GM23338 (cell line): ENCODE measurements at regions not wholly inside any gene's neighbourhood (a gene's known extent, or its start where the extent isn't known, plus 50 kb on each side); places are given as distances from the start of the nearest gene placed in this dataset.
A peak's percentile ranks its signal among the peaks of the same experiment; 100 is the strongest.

Experiments used
- ATAC-seq: fragments of 200-7000 bp; cut with Tn5 transposase; 3 replicates; pipeline ENCODE4 v1.9.1; 2020
- DNase-seq: peaks from one replicate; pipeline ENCODE4 v3.0.0-alpha.2; 2015; ENCODE audit warnings: low spot score
- H2AFZ ChIP-seq: fragments of 200-600 bp; sonication (generic); 2 replicates; pipeline ENCODE4 v1.8.0; 2016; ENCODE audit warnings: antibody characterized with exemption, mild to moderate bottlenecking, moderate library complexity
- H3F3A ChIP-seq: fragments of 200-600 bp; sonication (generic); replicated peaks from 2 replicates; pipeline ENCODE4 v1.8.0; 2017; ENCODE audit warnings: antibody characterized with exemption, mixed run types, low read depth
- H3K27ac ChIP-seq: fragments of 200-600 bp; sonication (generic); 2 replicates; pipeline ENCODE4 v1.6.1; 2016; ENCODE audit warnings: low read depth
- H3K27me3 ChIP-seq: fragments of 200-600 bp; sonication (generic); 2 replicates; pipeline ENCODE4 v1.8.0; 2016; ENCODE audit warnings: mild to moderate bottlenecking, mixed run types, moderate library complexity; ENCODE audit not compliant: insufficient read depth
- H3K36me3 ChIP-seq: fragments of 200-600 bp; sonication (generic); 2 replicates; pipeline ENCODE4 v1.8.0; 2016; ENCODE audit warnings: mild to moderate bottlenecking; ENCODE audit not compliant: insufficient read depth
- H3K4me1 ChIP-seq: fragments of 200-600 bp; sonication (generic); 2 replicates; pipeline ENCODE4 v1.8.0; 2016; ENCODE audit warnings: mild to moderate bottlenecking, moderate library complexity; ENCODE audit not compliant: insufficient read depth
- H3K4me2 ChIP-seq: fragments of 200-600 bp; sonication (generic); 2 replicates; pipeline ENCODE4 v1.7.1; 2017; ENCODE audit warnings: mixed run types
- H3K4me3 ChIP-seq: fragments of 200-600 bp; sonication (generic); 2 replicates; pipeline ENCODE4 v1.6.1; 2016; ENCODE audit warnings: mixed run types
- H3K79me2 ChIP-seq: fragments of 200-600 bp; sonication (generic); replicated peaks from 2 replicates; pipeline ENCODE4 v1.8.0; 2017; ENCODE audit warnings: mild to moderate bottlenecking; ENCODE audit not compliant: insufficient read depth
- H3K9me2 ChIP-seq: fragments of 200-600 bp; sonication (generic); 2 replicates; pipeline ENCODE4 v1.8.0; 2017; ENCODE audit not compliant: insufficient read depth
- H4K20me1 ChIP-seq: fragments of 200-600 bp; sonication (generic); replicated peaks from 2 replicates; pipeline ENCODE4 v1.8.0; 2017; ENCODE audit warnings: mild to moderate bottlenecking; ENCODE audit not compliant: insufficient read depth
- H3K27ac Mint-ChIP-seq: 2 replicates; pipeline ENCODE4 v1.8.0; 2020; ENCODE audit warnings: inconsistent platforms, mild to moderate bottlenecking, moderate library complexity, mixed read lengths
- H3K27me3 Mint-ChIP-seq: 3 replicates; pipeline ENCODE4 v1.8.0; 2022; ENCODE audit warnings: low read depth, mild to moderate bottlenecking, moderate library complexity, mixed read lengths, inconsistent platforms; ENCODE audit not compliant: insufficient read depth, poor library complexity
- H3K36me3 Mint-ChIP-seq: 3 replicates; pipeline ENCODE4 v1.8.0; 2021; ENCODE audit warnings: low read depth, mild to moderate bottlenecking, inconsistent platforms, moderate library complexity, mixed read lengths
- H3K4me1 Mint-ChIP-seq: 3 replicates; pipeline ENCODE4 v1.8.0; 2020; ENCODE audit warnings: mild to moderate bottlenecking, inconsistent platforms, mixed read lengths
- H3K4me3 Mint-ChIP-seq: 3 replicates; pipeline ENCODE4 v1.8.0; 2021; ENCODE audit warnings: moderate library complexity, mild to moderate bottlenecking, inconsistent platforms, mixed read lengths
- H3K9me3 Mint-ChIP-seq: 3 replicates; pipeline ENCODE4 v1.8.0; 2020; ENCODE audit warnings: moderate library complexity, mild to moderate bottlenecking, inconsistent platforms, mixed read lengths
- EZH2 ChIP-seq: fragments of 200-600 bp; sonication (generic); IDR thresholded peaks from one replicate; pipeline ENCODE4 v1.8.0; 2017; ENCODE audit warnings: antibody characterized with exemption, mild to moderate bottlenecking, low read depth; ENCODE audit not compliant: unreplicated experiment
- JUNB ChIP-seq: IDR thresholded peaks from one replicate; pipeline ENCODE4 v1.6.1; 2016; ENCODE audit warnings: antibody characterized with exemption; ENCODE audit not compliant: unreplicated experiment
- REST ChIP-seq: IDR thresholded peaks from one replicate; pipeline ENCODE4 v1.6.1; 2018; ENCODE audit warnings: antibody characterized with exemption; ENCODE audit not compliant: unreplicated experiment
- TF ChIP-seq, protein P1 (sequence below): fragments of 250-450 bp; sonication (Bioruptor Pico); IDR thresholded peaks from 2 replicates; pipeline ENCODE4 v1.5.0; 2020; ENCODE audit warnings: mild to moderate bottlenecking, moderate library complexity
- TF ChIP-seq, protein P2 (sequence below), 2 experiments: fragments of 200-600 bp in 1 of 2; sonication (generic) in 1 of 2; conservative IDR thresholded peaks; 2 replicates each; pipeline versions ENCODE4 v1.5.1 to v1.6.1; 2016 to 2017; ENCODE audit warnings: antibody characterized with exemption in 2 of 2, low read depth in 2 of 2, mild to moderate bottlenecking in 2 of 2, moderate library complexity in 1 of 2

DNA sequence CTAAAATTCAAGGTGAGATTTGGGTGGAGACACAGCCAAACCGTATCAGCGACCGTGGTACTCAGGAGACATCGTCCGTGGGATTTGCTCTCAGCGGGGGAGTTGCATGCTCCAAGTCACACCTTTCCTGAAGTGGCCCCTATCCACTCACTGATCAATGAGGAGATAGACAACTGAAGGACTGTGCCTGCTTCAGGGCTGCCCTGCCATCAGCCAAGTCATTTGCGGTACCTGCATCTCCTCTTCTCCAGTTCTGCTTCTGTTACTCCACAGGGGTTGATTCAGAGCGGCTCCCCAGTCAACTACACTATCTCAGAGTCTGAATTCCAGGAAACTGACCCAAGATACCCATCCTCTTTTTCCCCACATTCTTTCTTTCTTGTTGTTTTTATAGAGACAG, 184.1 kb downstream of the MREG start (continued):
- TF ChIP-seq, protein P1, sequence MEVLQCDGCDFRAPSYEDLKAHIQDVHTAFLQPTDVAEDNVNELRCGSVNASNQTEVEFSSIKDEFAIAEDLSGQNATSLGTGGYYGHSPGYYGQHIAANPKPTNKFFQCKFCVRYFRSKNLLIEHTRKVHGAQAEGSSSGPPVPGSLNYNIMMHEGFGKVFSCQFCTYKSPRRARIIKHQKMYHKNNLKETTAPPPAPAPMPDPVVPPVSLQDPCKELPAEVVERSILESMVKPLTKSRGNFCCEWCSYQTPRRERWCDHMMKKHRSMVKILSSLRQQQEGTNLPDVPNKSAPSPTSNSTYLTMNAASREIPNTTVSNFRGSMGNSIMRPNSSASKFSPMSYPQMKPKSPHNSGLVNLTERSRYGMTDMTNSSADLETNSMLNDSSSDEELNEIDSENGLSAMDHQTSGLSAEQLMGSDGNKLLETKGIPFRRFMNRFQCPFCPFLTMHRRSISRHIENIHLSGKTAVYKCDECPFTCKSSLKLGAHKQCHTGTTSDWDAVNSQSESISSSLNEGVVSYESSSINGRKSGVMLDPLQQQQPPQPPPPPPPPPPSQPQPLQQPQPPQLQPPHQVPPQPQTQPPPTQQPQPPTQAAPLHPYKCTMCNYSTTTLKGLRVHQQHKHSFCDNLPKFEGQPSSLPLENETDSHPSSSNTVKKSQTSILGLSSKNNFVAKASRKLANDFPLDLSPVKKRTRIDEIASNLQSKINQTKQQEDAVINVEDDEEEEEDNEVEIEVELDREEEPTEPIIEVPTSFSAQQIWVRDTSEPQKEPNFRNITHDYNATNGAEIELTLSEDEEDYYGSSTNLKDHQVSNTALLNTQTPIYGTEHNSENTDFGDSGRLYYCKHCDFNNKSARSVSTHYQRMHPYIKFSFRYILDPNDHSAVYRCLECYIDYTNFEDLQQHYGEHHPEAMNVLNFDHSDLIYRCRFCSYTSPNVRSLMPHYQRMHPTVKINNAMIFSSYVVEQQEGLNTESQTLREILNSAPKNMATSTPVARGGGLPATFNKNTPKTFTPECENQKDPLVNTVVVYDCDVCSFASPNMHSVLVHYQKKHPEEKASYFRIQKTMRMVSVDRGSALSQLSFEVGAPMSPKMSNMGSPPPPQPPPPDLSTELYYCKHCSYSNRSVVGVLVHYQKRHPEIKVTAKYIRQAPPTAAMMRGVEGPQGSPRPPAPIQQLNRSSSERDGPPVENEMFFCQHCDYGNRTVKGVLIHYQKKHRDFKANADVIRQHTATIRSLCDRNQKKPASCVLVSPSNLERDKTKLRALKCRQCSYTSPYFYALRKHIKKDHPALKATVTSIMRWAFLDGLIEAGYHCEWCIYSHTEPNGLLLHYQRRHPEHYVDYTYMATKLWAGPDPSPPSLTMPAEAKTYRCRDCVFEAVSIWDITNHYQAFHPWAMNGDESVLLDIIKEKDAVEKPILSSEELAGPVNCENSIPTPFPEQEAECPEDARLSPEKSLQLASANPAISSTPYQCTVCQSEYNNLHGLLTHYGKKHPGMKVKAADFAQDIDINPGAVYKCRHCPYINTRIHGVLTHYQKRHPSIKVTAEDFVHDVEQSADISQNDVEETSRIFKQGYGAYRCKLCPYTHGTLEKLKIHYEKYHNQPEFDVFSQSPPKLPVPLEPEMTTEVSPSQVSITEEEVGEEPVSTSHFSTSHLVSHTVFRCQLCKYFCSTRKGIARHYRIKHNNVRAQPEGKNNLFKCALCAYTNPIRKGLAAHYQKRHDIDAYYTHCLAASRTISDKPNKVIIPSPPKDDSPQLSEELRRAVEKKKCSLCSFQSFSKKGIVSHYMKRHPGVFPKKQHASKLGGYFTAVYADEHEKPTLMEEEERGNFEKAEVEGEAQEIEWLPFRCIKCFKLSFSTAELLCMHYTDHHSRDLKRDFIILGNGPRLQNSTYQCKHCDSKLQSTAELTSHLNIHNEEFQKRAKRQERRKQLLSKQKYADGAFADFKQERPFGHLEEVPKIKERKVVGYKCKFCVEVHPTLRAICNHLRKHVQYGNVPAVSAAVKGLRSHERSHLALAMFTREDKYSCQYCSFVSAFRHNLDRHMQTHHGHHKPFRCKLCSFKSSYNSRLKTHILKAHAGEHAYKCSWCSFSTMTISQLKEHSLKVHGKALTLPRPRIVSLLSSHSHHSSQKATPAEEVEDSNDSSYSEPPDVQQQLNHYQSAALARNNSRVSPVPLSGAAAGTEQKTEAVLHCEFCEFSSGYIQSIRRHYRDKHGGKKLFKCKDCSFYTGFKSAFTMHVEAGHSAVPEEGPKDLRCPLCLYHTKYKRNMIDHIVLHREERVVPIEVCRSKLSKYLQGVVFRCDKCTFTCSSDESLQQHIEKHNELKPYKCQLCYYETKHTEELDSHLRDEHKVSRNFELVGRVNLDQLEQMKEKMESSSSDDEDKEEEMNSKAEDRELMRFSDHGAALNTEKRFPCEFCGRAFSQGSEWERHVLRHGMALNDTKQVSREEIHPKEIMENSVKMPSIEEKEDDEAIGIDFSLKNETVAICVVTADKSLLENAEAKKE, result no peak
- TF ChIP-seq, protein P2, sequence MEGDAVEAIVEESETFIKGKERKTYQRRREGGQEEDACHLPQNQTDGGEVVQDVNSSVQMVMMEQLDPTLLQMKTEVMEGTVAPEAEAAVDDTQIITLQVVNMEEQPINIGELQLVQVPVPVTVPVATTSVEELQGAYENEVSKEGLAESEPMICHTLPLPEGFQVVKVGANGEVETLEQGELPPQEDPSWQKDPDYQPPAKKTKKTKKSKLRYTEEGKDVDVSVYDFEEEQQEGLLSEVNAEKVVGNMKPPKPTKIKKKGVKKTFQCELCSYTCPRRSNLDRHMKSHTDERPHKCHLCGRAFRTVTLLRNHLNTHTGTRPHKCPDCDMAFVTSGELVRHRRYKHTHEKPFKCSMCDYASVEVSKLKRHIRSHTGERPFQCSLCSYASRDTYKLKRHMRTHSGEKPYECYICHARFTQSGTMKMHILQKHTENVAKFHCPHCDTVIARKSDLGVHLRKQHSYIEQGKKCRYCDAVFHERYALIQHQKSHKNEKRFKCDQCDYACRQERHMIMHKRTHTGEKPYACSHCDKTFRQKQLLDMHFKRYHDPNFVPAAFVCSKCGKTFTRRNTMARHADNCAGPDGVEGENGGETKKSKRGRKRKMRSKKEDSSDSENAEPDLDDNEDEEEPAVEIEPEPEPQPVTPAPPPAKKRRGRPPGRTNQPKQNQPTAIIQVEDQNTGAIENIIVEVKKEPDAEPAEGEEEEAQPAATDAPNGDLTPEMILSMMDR (conservative IDR thresholded peaks at IDR 0.05; ENCODE audit: low read depth in 2 of 2), result no peak
- TF ChIP-seq JUNB, result no peak

DNA sequence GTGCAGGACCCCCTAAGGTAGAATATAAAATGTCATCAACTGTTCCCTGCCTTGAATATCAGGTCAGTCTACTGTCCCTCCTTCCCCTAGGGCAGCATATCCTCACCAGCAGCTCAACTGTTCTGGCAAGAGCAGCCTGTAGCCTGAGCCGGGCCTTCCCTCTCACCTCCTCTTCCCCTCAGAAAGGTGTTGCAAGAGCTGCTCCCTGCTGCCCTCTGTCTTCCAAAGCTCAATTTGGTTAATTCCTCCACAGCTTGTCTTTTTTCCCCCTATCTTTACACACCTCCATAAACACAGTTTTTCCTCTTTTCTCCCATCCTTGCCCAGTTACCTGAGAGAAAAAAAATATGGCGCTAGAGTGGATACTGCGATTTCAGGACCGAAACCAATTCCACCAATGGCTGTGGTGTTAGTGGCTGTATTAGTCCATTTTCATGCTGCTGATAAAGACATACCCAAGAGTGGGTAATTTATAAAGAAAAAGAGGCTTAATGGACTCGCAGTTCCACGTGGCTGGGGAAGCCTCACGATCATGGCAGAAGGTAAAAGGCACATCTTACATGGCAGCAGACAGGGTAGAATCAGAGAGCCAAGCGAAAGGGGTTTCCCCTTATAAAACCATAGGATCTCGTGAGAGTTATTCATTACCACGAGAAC, 184.7 kb downstream of the MREG start:
- no peak for TF ChIP-seq REST
- TF ChIP-seq, protein P2 (conservative IDR thresholded peaks at IDR 0.05; ENCODE audit: low read depth in 2 of 2), result peak; percentile 83 to 87
- no peak for TF ChIP-seq EZH2
- no peaks in the 10 kb centered on the region for H3K27me3 ChIP-seq
- Mint-ChIP-seq H3K27ac (0 out of 2 replicates have a peak overlapping the region, but pooled peaks have one; percentile 11), H3K27me3 (no peaks in the 10 kb centered on the region), H3K4me3 (no peak overlapping the region), H3K36me3 (no peaks in the 10 kb centered on the region), H3K9me3 (peaks cover 3% of the 10 kb centered on the region; the same call in 1 of the 3 replicates), H3K4me1 (peaks cover 17% of the 10 kb centered on the region; the same call in 2 of the 3 replicates)
- DNase-seq, result peak; percentile 89
- H3K36me3 ChIP-seq, result no peaks in the 10 kb centered on the region
- H3K4me1 ChIP-seq, result peaks cover 6% of the 10 kb centered on the region; the same call in 1 of the 2 replicates
- ATAC-seq, result peak; percentile 100
- H4K20me1 ChIP-seq, result no peaks in the 10 kb centered on the region
- H3K79me2 ChIP-seq, result no peaks in the 10 kb centered on the region
- H3K27ac ChIP-seq, result no peak overlapping the region
- no peak overlapping the region for H3K4me3 ChIP-seq
- H2AFZ ChIP-seq, result no peak overlapping the region
- no peak overlapping the region for H3K4me2 ChIP-seq
- H3K9me2 ChIP-seq, result no peaks in the 10 kb centered on the region
- H3F3A ChIP-seq, result no peaks in the 10 kb centered on the region
